K562 (cell line): ENCODE measurements at regions not wholly inside any gene's neighbourhood (a gene's known extent, or its start where the extent isn't known, plus 50 kb on each side); places are given as distances from the start of the nearest gene placed in this dataset.

Source experiments
- ATAC-seq: fragments of 200-7000 bp; cut with Tn5 transposase; 3 replicates; pipeline ENCODE4 v1.9.1; 2020; ENCODE audit warnings: moderate library complexity
- BruUV-seq: library from RNA; stranded (reverse); fragments of 400-500 nt; replicated peaks from 2 replicates; lab custom pipeline; 2021; lab: Mats Ljungman, UMichigan
- CTCF ChIA-PET: fragments of 300-600 bp; formaldehyde crosslinking; extraction: SDS; loops from one replicate; lab custom pipeline; 2021; ENCODE audit warnings: low intra/inter-chr PET ratio; lab: Yijun Ruan, JAX
- POLR2A ChIA-PET: fragments of 300-600, 350-650 bp; sonication (Branson Sonifier 250); formaldehyde crosslinking; extraction: SDS; loops from one replicate; lab custom pipeline; 2021; ENCODE audit warnings: antibody characterized with exemption, inconsistent platforms; lab: Yijun Ruan, JAX
- DNase-seq, 4 experiments: peaks; one replicate each; pipeline versions ENCODE4 v3.0.0 to v3.0.0-alpha.2; 2011 to 2018; ENCODE audit warnings: low spot score in 3 of 4, mixed read lengths in 3 of 4; ENCODE audit errors: extremely low read depth in 1 of 4
- FAIRE-seq: peaks from 2 replicates; lab custom pipeline; 2011; peaks lifted over from hg19 to GRCh38; lab: Jason Lieb, UNC
- H2AFZ ChIP-seq: 2 replicates; pipeline ENCODE4 v1.6.0; 2011; ENCODE audit warnings: low read depth, low read length, control low read depth, inconsistent platforms
- H3K27ac ChIP-seq: fragments of 200-600 bp; 3 replicates; pipeline ENCODE4 v1.8.0; 2011; ENCODE audit warnings: low read depth, mild to moderate bottlenecking, control low read depth, inconsistent platforms, low read length, moderate library complexity, mixed read lengths; ENCODE audit errors: extremely low read depth
- H3K27me3 ChIP-seq, 2 experiments: fragments of 300-600 bp in 1 of 2; 2 replicates in 1 of 2; 3 replicates in 1 of 2; pipeline versions ENCODE4 v1.6.0 to v1.8.0; 2011; ENCODE audit warnings: inconsistent platforms in 2 of 2, low read length in 2 of 2, mild to moderate bottlenecking in 1 of 2, mixed read lengths in 1 of 2, moderate library complexity in 1 of 2; ENCODE audit not compliant: control insufficient read depth in 2 of 2, insufficient read depth in 2 of 2
- H3K36me3 ChIP-seq: fragments of 300-600 bp; 3 replicates; pipeline ENCODE4 v1.8.0; 2011; ENCODE audit warnings: mild to moderate bottlenecking, low read length, inconsistent platforms; ENCODE audit not compliant: control insufficient read depth, insufficient read depth
- H3K4me1 ChIP-seq, 2 experiments: fragments of 200-600 bp in 1 of 2; replicated peaks in 1 of 2; 2 replicates in 1 of 2; 3 replicates in 1 of 2; pipeline versions ENCODE4 v1.5.1 to v1.8.0; 2011; ENCODE audit warnings: inconsistent platforms in 2 of 2, low read length in 2 of 2, mild to moderate bottlenecking in 1 of 2, mixed read lengths in 1 of 2, moderate library complexity in 1 of 2; ENCODE audit not compliant: control insufficient read depth in 2 of 2, insufficient read depth in 2 of 2
- H3K4me2 ChIP-seq: 2 replicates; pipeline ENCODE4 v1.6.1; 2011; ENCODE audit warnings: low read length, control low read depth, inconsistent platforms, mixed read lengths; ENCODE audit not compliant: insufficient read depth
- H3K4me3 ChIP-seq: fragments of 200-600 bp; sonication (generic), shearing (Covaris generic); 2 replicates; pipeline ENCODE4 v1.5.1; 2016; ENCODE audit warnings: control low read depth, inconsistent platforms
- H3K79me2 ChIP-seq: fragments of 200-600 bp; 3 replicates; pipeline ENCODE4 v1.8.0; 2011; ENCODE audit warnings: low read length, inconsistent platforms; ENCODE audit not compliant: control insufficient read depth, insufficient read depth
- H3K9ac ChIP-seq, 2 experiments: 2 replicates each; pipeline versions ENCODE4 v1.6.0 to v1.6.1; 2011; ENCODE audit warnings: low read depth in 2 of 2, low read length in 2 of 2, control low read depth in 1 of 2, inconsistent platforms in 1 of 2, mild to moderate bottlenecking in 1 of 2, mixed read lengths in 1 of 2; ENCODE audit not compliant: insufficient read depth in 1 of 2
- H3K9me1 ChIP-seq: one replicate; pipeline ENCODE4 v1.6.0; 2011; ENCODE audit warnings: inconsistent platforms, mild to moderate bottlenecking, low read length, moderate library complexity; ENCODE audit not compliant: control insufficient read depth, insufficient read depth
- H3K9me3 ChIP-seq: replicated peaks from 2 replicates; pipeline ENCODE4 v1.5.1; 2011; ENCODE audit warnings: low read depth, low read length, inconsistent platforms; ENCODE audit not compliant: control insufficient read depth, insufficient read depth
- H4K20me1 ChIP-seq: replicated peaks from 2 replicates; pipeline ENCODE4 v1.6.1; 2011; ENCODE audit warnings: low read length, inconsistent platforms, mixed read lengths; ENCODE audit not compliant: control insufficient read depth, insufficient read depth
- ARID2 ChIP-seq: fragments of 450-650 bp; IDR thresholded peaks from 2 replicates; pipeline ENCODE4 v1.6.1; 2017; ENCODE audit warnings: antibody characterized with exemption, mild to moderate bottlenecking
- CBX1 ChIP-seq: sonication (generic); IDR thresholded peaks from 2 replicates; pipeline ENCODE4 v1.6.1; 2016; ENCODE audit warnings: antibody characterized with exemption, low read depth, mild to moderate bottlenecking
- E2F3 ChIP-seq: fragments of 250-450 bp; sonication (Bioruptor Pico); IDR thresholded peaks from 2 replicates; pipeline ENCODE4 v1.4.0; 2020; ENCODE audit warnings: mild to moderate bottlenecking
- HCFC1 ChIP-seq: IDR thresholded peaks from 2 replicates; pipeline ENCODE4 v1.6.1; 2012; ENCODE audit warnings: low read depth, low read length, improper control_type of control experiment
- HOXB6 ChIP-seq: fragments of 250-450 bp; sonication (Bioruptor Pico); IDR thresholded peaks from 2 replicates; pipeline ENCODE4 v1.5.1; 2022; ENCODE audit warnings: mild to moderate bottlenecking, borderline replicate concordance
- IRF2 ChIP-seq: sonication (generic); formaldehyde crosslinking; IDR thresholded peaks from 2 replicates; pipeline ENCODE4 v1.8.1; 2022; ENCODE audit warnings: mild to moderate bottlenecking, missing genetic modification reagents
- MBD2 ChIP-seq: sonication (generic); IDR thresholded peaks from 2 replicates; pipeline ENCODE4 v1.6.1; 2016; ENCODE audit warnings: low read depth, borderline replicate concordance
- MECOM ChIP-seq: fragments of 250-450 bp; sonication (Bioruptor Pico); IDR thresholded peaks from 2 replicates; pipeline ENCODE4 v1.8.0; 2022; ENCODE audit warnings: inconsistent platforms
- MLX ChIP-seq, 2 experiments: fragments of 450-650 bp in 1 of 2; sonication (generic) in 1 of 2; formaldehyde crosslinking; conservative IDR thresholded peaks; 2 replicates each; pipeline versions ENCODE4 v1.4.0 to v1.8.1; 2020 to 2022; ENCODE audit warnings: mild to moderate bottlenecking in 1 of 2, missing genetic modification reagents in 1 of 2
- MNT ChIP-seq, 2 experiments: fragments of 450-650 bp; conservative IDR thresholded peaks; 2 replicates each; pipeline ENCODE4 v1.6.1; 2017; ENCODE audit warnings: mild to moderate bottlenecking in 2 of 2, moderate library complexity in 2 of 2
- MTA1 ChIP-seq: fragments of 450-650 bp; IDR thresholded peaks from 2 replicates; pipeline ENCODE4 v1.6.1; 2017; ENCODE audit warnings: borderline replicate concordance
- MTA2 ChIP-seq: fragments of 450-650 bp; IDR thresholded peaks from 2 replicates; pipeline ENCODE4 v1.6.1; 2016; ENCODE audit warnings: low read depth
- POLR2AphosphoS2 ChIP-seq: IDR thresholded peaks from 2 replicates; pipeline ENCODE4 v1.6.1; 2012; ENCODE audit warnings: low read length, improper control_type of control experiment
- TAF9B ChIP-seq: fragments of 450-650 bp; IDR thresholded peaks from 2 replicates; pipeline ENCODE4 v1.6.1; 2018; ENCODE audit warnings: mild to moderate bottlenecking; ENCODE audit not compliant: partially characterized antibody
- TCF7L2 ChIP-seq: fragments of 150-350 bp; IDR thresholded peaks from 2 replicates; pipeline ENCODE4 v1.6.1; 2016; ENCODE audit warnings: low read depth, mild to moderate bottlenecking, low read length, moderate library complexity
- ZNF133 ChIP-seq: fragments of 250-450 bp; sonication (Bioruptor Pico); IDR thresholded peaks from 2 replicates; pipeline ENCODE4 v1.4.0; 2020; ENCODE audit warnings: mild to moderate bottlenecking
- ZNF740 ChIP-seq, 3 experiments: fragments of 200-800 bp in 1 of 3; sonication (Bioruptor generic) in 1 of 3; sonication (generic) in 1 of 3; formaldehyde crosslinking in 1 of 3; IDR thresholded peaks; 2 replicates each; pipeline versions ENCODE4 v1.6.1 to v1.8.0; 2016 to 2022; ENCODE audit warnings: mild to moderate bottlenecking in 2 of 3, missing compliant biosample characterization in 2 of 3, missing genetic modification characterization in 2 of 3, missing genetic modification reagents in 1 of 3
- whole genome bisulfite sequencing: fragments of 100-300 bp; shearing (Covaris generic); methylation state at CpG from one replicate; pipeline ENCODE4 v1.1.6; 2016; ENCODE audit warnings: low coverage, mixed read lengths; ENCODE audit not compliant: insufficient coverage; ENCODE audit errors: missing lambda C conversion rate; 5-methylcytosine and 5-hydroxymethylcytosine counted together
- in situ Hi-C: fragments of 300-500 bp; cut with MboI; formaldehyde crosslinking; loops from 4 replicates; pipeline ENCODE4 v1.15.0; 2018; ENCODE audit warnings: inconsistent platforms, mixed read lengths
- intact Hi-C: fragments of 100-400 bp; cut with micrococcal nuclease; formaldehyde crosslinking; loops from 2 replicates; pipeline ENCODE4 v1.14.2; 2022
- TF ChIP-seq, protein P1 (sequence below): fragments of 250-450 bp; sonication (Bioruptor Pico); IDR thresholded peaks from 2 replicates; pipeline ENCODE4 v1.5.0; 2021

- FAIRE-seq (no peak), DNase-seq (no peak), ATAC-seq (no peak)
- H3K4me2 ChIP-seq, result no peak overlapping the region
- H3K9ac ChIP-seq, result no peak overlapping the region
- H3K4me3 ChIP-seq, result no peak overlapping the region
- H3K36me3 ChIP-seq, result no peaks in the 10 kb centered on the region
- no peak overlapping the region for H2AFZ ChIP-seq
- in situ Hi-C loops, result no loop called here
- no peaks in the 10 kb centered on the region for H3K27me3 ChIP-seq
- BruUV-seq, result no TSS peak
- H4K20me1 ChIP-seq, result no peaks in the 10 kb centered on the region
- no peaks in the 10 kb centered on the region for H3K9me3 ChIP-seq
- ChIA-PET CTCF (no interaction called here), POLR2A (no interaction called here)
- no peaks in the 10 kb centered on the region for H3K9me1 ChIP-seq
- H3K4me1 ChIP-seq, result no peaks in the 10 kb centered on the region
- WGBS, result 0% methylated on average over 3 of the region's 4 CpGs
- no peak overlapping the region for H3K27ac ChIP-seq
- intact Hi-C loops, result no loop called here
- H3K79me2 ChIP-seq, result no peaks in the 10 kb centered on the region
- TF ChIP-seq HCFC1, result no peak
- TF ChIP-seq ARID2, result no peak
- TF ChIP-seq HOXB6 (CRISPR knock-in tag), result no peak
- no peak for TF ChIP-seq CBX1
- TF ChIP-seq TAF9B, result no peak
- TF ChIP-seq ZNF740 (CRISPR knock-in tag; IDR thresholded peaks at IDR 0.05), result no peak
- TF ChIP-seq ZNF740 (tag; IDR thresholded peaks at IDR 0.05), result no peak
- TF ChIP-seq MTA1, result no peak
- no peak for TF ChIP-seq POLR2AphosphoS2
- no peak for TF ChIP-seq MECOM
- no peak for TF ChIP-seq IRF2 (CRISPR knock-in tag)
- TF ChIP-seq, protein P1, sequence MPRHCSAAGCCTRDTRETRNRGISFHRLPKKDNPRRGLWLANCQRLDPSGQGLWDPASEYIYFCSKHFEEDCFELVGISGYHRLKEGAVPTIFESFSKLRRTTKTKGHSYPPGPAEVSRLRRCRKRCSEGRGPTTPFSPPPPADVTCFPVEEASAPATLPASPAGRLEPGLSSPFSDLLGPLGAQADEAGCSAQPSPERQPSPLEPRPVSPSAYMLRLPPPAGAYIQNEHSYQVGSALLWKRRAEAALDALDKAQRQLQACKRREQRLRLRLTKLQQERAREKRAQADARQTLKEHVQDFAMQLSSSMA (CRISPR knock-in tag), result no peak
- no peak for TF ChIP-seq TCF7L2
- no peak for TF ChIP-seq E2F3 (CRISPR knock-in tag)
- no peak for TF ChIP-seq MTA2
- TF ChIP-seq MBD2, result no peak
- no peak for TF ChIP-seq ZNF133
- no peak for TF ChIP-seq MLX (CRISPR knock-in tag; conservative IDR thresholded peaks at IDR 0.05)
- TF ChIP-seq MNT (conservative IDR thresholded peaks at IDR 0.05), result no peak
Observed at GRCh38 chr9:12314589-12314988, 378.6 kb upstream of the TYRP1 start.
